ENCODE measurements at regions not wholly inside any gene's neighbourhood (a gene's known extent, or its start where the extent isn't known, plus 50 kb on each side); places are given as distances from the start of the nearest gene placed in this dataset.
"Not testable (repeated sequence)": the region's sequence is repeated elsewhere in the genome, so short reads cannot be mapped to it uniquely, and the experiment has no call there.

- no peak for DNase-seq (ENCODE audit: low read depth)
These were observed 206.3 kb downstream of the SLITRK5 start for GRCh38 chr13:87877477-87877876.

DNA sequence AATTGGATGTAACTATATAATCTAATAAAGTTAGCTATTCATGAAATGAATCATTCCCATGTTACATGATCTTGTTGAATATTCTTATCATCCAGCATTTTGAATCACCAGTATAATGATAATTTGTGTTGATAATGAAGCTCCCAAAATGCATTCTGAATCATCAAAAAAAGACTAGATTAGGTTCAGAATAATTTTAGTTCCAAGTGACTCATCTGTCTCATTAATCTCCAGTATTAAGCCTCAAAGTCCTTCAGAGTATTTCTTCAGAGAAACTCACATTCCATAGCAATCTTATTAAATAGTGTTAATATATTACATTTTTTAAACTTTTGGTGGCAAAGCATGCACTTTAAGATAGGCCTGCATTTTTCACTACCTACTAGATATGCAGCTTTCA, 207.5 kb downstream of the SLITRK5 start:
- no peak for DNase-seq (ENCODE audit: low read depth)

- no peak for DNase-seq (ENCODE audit: low read depth)
These were observed 213.7 kb downstream of the SLITRK5 start for GRCh38 chr13:87884884-87885283.

DNA sequence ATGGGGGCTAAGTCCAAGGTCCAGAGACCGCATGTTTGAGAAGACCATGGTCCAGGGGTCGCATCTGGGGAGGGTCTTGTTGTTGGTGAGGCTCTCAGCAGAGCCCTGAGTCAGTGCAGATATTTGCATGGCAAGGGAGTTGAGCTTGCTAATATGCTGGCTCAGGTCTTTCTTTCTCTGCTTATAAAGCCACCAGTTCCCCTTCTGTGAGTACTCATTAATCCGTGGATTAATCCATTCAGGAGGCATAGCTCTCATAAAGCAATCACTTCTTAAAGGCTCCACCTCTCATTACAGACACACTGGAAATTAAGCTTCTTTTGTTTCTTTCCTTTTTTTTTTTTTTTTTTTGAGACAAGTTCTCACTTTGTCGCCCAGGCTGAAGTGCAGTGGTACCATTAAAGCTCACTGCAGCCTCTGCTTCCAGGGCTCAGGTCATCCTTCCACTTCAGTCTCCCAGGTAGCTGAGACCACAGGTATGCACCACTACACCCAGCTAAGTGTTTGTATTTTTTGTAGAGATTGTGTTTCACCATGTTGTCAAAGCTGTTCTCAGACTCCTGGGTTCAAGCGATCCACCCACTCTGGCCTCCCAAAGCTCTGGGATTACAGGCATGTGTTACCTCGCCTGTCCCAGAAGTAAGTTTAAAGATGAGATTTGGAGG, 216.4 kb downstream of the SLITRK5 start:
- no peak for DNase-seq (ENCODE audit: low read depth)

GRCh38 chr13:87889254-87889653, 218.1 kb downstream of the SLITRK5 start:
- no peak for DNase-seq (ENCODE audit: low read depth)

- no peak for DNase-seq (ENCODE audit: low read depth)
These were observed 222.0 kb downstream of the SLITRK5 start for GRCh38 chr13:87893186-87893585.

DNA sequence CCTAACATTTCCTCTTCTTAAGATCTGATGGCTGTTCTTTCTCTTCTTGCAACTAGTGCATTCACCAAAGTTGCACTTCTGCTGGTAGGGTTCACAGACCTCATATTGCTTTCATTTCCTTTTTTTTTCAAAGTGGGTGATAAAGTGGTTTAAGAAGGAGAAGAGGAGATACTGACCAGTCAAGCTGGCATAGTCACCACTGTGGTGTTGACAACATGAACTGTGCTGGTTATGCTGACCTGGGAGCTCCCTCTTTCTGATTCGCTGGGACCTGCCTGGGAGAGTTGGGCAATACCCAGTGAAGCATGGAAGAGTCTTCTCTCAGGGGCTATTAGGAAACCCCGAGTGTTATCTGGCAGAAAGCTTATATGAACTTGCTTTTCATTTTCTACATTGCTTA, 222.9 kb downstream of the SLITRK5 start:
- no peak for DNase-seq (ENCODE audit: low read depth)

DNA sequence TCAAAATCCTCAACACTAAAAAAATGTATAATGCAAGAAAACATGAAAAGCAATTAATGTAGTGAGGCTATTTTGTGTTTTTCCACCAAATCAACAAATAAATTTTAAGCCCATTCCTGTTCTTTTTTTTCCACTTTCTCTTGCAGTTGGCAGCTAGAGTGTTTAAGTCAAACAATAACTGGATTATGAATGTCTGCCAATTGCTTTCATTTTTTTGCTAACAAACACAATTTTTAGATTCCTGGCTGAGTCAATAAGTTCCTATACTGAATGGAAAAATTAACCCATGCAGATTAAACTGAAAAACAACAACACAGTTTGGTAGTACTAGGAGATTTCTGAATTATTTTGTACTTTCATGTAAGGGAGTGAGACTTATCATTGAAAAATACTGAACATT, 232.4 kb downstream of the SLITRK5 start:
- no peak for DNase-seq (ENCODE audit: low read depth)

DNA sequence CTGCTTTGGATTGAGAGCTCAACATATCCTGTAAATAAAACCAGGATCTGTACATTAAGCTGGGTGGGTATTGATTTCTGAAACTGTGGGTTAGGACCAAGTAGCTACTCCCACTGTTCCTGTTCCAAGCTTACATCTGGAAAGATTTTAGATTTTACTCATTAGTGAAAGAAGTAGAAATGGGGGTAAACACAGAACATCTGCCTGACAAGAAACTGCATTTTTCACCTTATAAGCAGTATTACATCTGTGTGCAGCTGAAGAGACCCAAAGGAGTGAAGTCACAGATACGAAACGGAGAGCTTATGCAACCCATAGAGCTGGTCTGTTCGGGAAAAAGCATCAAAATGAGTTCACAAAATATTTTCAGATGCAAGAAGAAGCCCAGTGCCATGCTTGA, 235.2 kb downstream of the SLITRK5 start:
- DNase-seq (ENCODE audit: low read depth): no peak

DNA sequence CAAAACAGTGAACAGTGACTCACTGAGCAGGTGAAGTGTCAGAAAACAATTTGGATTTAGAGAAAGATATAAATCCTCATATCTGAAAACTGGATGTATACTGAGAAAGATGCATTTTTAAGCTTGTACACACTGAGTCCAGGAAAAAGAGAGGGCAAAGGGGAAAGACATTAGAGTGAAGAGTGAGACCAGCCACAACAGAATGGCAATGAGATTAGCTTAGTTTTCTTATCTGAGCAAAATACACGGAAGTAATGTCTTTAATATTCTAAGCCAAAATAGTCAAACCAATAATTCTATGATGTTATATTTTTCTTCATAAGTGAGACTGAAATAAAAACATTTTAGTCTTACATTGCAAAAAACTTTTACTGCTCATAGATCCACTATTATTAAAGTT, 236.0 kb downstream of the SLITRK5 start:
- DNase-seq (ENCODE audit: low read depth): no peak

GRCh38 chr13:87919956-87920355, 248.8 kb downstream of the SLITRK5 start:
- no peak for DNase-seq (ENCODE audit: low read depth)

GRCh38 chr13:87923753-87924152, 252.6 kb downstream of the SLITRK5 start:
- DNase-seq (ENCODE audit: low read depth): no peak

- no peak for DNase-seq (ENCODE audit: low read depth)
These were observed 253.8 kb downstream of the SLITRK5 start for GRCh38 chr13:87925006-87925405.

- DNase-seq (ENCODE audit: low read depth): no peak
These were observed 269.6 kb downstream of the SLITRK5 start for GRCh38 chr13:87940776-87941175.

GRCh38 chr13:87941226-87941625, 270.1 kb downstream of the SLITRK5 start:
- no peak for DNase-seq (ENCODE audit: low read depth)

DNA sequence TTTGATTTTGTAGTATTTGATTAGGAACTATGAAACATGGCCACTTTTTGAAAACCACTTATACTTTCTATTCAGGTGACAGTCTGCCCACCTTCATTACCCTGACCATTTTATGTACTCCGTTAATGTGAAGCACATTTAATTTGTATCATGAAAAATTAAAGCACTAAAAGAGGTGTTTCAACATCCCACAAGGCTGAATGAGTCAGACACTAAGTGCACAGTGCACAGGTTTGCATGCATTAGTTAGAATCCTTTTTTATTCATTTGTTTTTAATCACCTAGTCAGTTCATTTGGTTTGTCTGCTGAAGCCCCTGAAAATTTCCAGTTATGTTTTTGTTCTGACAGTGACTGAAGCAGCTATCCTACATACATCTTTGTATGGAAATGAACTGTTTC, 271.0 kb downstream of the SLITRK5 start:
- DNase-seq (ENCODE audit: low read depth): no peak

DNA sequence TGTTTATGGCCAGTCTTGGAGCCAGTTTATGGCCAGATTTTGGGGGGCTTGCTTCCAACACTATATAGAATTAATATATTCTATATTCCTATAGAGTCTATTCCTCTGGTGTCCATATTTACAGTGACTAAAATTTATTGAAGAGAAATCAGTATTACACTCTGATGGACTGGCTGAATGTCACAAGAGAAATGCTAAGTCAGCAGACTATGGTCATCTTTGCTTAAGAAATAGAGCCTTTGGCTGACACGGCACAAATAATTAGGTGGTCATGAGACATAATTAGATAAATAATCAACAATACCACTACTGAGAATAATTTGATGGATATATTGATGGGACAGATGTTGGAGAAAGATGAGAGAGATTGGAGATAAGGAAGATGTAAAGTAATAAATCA, 272.9 kb downstream of the SLITRK5 start:
- no peak for DNase-seq (ENCODE audit: low read depth)

- no peak for DNase-seq (ENCODE audit: low read depth)
These were observed 281.2 kb downstream of the SLITRK5 start for GRCh38 chr13:87952377-87952776.

GRCh38 chr13:87953381-87953780, 282.2 kb downstream of the SLITRK5 start:
- DNase-seq (ENCODE audit: low read depth): no peak

DNA sequence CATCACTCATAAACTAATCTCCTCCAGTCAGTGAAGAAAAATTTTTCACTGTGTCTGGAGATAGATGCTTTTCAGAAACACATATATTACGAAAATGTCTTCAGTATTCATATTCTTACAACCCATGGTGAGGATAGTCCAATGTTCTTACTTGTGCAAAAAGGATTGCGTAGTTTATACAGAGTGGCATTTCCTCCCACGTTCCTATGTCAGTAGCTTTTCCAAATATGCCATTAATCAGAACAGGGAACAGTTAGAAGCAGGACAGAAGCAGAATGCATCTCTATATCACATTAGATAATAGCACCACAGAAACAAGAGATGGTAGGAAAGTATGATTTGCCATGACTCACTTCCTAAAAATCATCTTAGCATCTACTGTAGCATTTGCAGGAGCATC, 282.9 kb downstream of the SLITRK5 start:
- DNase-seq (ENCODE audit: low read depth): no peak

GRCh38 chr13:87961546-87961945, 290.4 kb downstream of the SLITRK5 start:
- no peak for DNase-seq (ENCODE audit: low read depth)

DNA sequence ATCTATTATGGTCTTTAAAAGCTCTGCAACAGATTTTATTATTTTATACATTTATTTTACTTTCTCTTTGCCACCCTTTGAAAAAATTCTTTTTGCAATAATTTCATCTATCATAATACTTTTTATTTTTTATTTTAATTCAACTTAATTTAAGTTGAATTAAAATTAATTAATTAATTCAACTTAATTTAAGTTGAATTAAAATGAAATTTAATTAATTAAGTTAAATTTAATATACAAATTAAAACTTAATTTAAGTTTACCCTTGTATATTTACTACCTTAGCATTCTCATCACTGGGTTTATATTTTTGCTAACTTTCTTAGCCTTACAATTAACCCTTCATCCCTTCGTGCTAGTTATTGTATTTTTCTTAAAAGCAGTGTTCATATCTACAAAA, 301.4 kb downstream of the SLITRK5 start:
- DNase-seq (ENCODE audit: low read depth): no peak

GRCh38 chr13:87975035-87975434, 303.9 kb downstream of the SLITRK5 start:
- no peak for DNase-seq (ENCODE audit: low read depth)

GRCh38 chr13:87976650-87977049, 305.5 kb downstream of the SLITRK5 start:
- not testable (repeated sequence) for DNase-seq (ENCODE audit: low read depth)

DNA sequence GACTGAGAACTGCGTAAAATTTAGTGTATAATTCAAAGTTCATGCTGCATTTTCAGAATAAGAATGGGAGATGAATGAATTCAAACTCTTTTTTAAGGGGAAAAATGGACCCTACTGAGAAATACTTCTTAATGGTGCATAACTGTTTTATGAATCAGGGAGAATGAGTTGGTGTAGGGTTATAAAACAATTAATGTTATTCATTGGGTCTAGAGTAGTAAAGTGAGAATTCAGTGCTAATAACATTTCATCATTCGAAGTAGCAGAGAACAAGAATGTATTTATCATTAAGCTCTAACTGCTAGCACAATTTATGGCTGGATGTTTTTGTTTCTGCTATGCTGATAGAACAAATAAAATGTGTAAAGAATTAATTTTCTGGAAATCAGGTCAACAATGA, 310.2 kb downstream of the SLITRK5 start:
- no peak for DNase-seq (ENCODE audit: low read depth)

All from activated T-helper 1 cell treated with Interleukin-2 at 50 U/mL for 16 hours (primary cell).